WTC11 (cell line): ENCODE measurements at regions not wholly inside any gene's neighbourhood (a gene's known extent, or its start where the extent isn't known, plus 50 kb on each side); places are given as distances from the start of the nearest gene placed in this dataset.

Source experiments
- ATF3 ChIP-seq: sonication (generic); formaldehyde crosslinking; conservative IDR thresholded peaks from 2 replicates; pipeline ENCODE4 v1.8.1; 2022; ENCODE audit warnings: mild to moderate bottlenecking, missing genetic modification reagents
- CBFB ChIP-seq: sonication (generic); formaldehyde crosslinking; IDR thresholded peaks from 2 replicates; pipeline ENCODE4 v1.8.1; 2022; ENCODE audit warnings: mild to moderate bottlenecking, low read depth, missing genetic modification reagents
- E2F1 ChIP-seq: sonication (generic); formaldehyde crosslinking; IDR thresholded peaks from 2 replicates; pipeline ENCODE4 v1.8.0; 2022; ENCODE audit warnings: mild to moderate bottlenecking, missing genetic modification reagents
- KAT7 ChIP-seq: sonication (generic); formaldehyde crosslinking; IDR thresholded peaks from 2 replicates; pipeline ENCODE4 v1.8.1; 2023; ENCODE audit warnings: missing genetic modification reagents, mild to moderate bottlenecking, borderline replicate concordance
- MAX ChIP-seq: sonication (generic); formaldehyde crosslinking; IDR thresholded peaks from 2 replicates; pipeline ENCODE4 v1.8.0; 2022; ENCODE audit warnings: mild to moderate bottlenecking, missing genetic modification reagents
- NFYB ChIP-seq: sonication (generic); formaldehyde crosslinking; conservative IDR thresholded peaks from 2 replicates; pipeline ENCODE4 v1.8.0; 2022; ENCODE audit warnings: low read depth, missing genetic modification reagents
- TEAD4 ChIP-seq: sonication (generic); formaldehyde crosslinking; IDR thresholded peaks from 2 replicates; pipeline ENCODE4 v1.8.0; 2022; ENCODE audit warnings: mild to moderate bottlenecking, missing genetic modification reagents
- ZNF121 ChIP-seq: sonication (generic); formaldehyde crosslinking; IDR thresholded peaks from 2 replicates; pipeline ENCODE4 v1.8.0; 2023; ENCODE audit warnings: missing genetic modification reagents
- ZNF232 ChIP-seq: sonication (generic); formaldehyde crosslinking; IDR thresholded peaks from 2 replicates; pipeline ENCODE4 v1.8.0; 2022; ENCODE audit warnings: mild to moderate bottlenecking, missing genetic modification reagents
- ZNF671 ChIP-seq: fragments of 250-450 bp; sonication (Bioruptor Pico); IDR thresholded peaks from 2 replicates; pipeline ENCODE4 v1.8.0; 2021; ENCODE audit warnings: mild to moderate bottlenecking
- TF ChIP-seq, protein P1 (sequence below): sonication (generic); formaldehyde crosslinking; IDR thresholded peaks from 2 replicates; pipeline ENCODE4 v1.8.1; 2023; ENCODE audit warnings: mild to moderate bottlenecking, moderate library complexity, missing genetic modification reagents
- TF ChIP-seq, protein P2 (sequence below): fragments of 200-600 bp; IDR thresholded peaks from 2 replicates; pipeline ENCODE4 v1.8.0; 2022; ENCODE audit warnings: antibody characterized with exemption
- TF ChIP-seq, protein P3 (sequence below): fragments of 250-450 bp; sonication (Bioruptor Pico); IDR thresholded peaks from 2 replicates; pipeline ENCODE4 v1.8.0; 2021; ENCODE audit warnings: mild to moderate bottlenecking

GRCh38 chr2:226303707-226304106 lies 495.9 kb downstream of the IRS1 start:
- TF ChIP-seq MAX (CRISPR knock-in tag) = no peak
- TF ChIP-seq, protein P1, sequence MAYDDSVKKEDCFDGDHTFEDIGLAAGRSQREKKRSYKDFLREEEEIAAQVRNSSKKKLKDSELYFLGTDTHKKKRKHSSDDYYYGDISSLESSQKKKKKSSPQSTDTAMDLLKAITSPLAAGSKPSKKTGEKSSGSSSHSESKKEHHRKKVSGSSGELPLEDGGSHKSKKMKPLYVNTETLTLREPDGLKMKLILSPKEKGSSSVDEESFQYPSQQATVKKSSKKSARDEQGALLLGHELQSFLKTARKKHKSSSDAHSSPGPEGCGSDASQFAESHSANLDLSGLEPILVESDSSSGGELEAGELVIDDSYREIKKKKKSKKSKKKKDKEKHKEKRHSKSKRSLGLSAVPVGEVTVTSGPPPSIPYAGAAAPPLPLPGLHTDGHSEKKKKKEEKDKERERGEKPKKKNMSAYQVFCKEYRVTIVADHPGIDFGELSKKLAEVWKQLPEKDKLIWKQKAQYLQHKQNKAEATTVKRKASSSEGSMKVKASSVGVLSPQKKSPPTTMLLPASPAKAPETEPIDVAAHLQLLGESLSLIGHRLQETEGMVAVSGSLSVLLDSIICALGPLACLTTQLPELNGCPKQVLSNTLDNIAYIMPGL = no peak
- no peak for TF ChIP-seq NFYB (CRISPR knock-in tag)
- TF ChIP-seq, protein P2, sequence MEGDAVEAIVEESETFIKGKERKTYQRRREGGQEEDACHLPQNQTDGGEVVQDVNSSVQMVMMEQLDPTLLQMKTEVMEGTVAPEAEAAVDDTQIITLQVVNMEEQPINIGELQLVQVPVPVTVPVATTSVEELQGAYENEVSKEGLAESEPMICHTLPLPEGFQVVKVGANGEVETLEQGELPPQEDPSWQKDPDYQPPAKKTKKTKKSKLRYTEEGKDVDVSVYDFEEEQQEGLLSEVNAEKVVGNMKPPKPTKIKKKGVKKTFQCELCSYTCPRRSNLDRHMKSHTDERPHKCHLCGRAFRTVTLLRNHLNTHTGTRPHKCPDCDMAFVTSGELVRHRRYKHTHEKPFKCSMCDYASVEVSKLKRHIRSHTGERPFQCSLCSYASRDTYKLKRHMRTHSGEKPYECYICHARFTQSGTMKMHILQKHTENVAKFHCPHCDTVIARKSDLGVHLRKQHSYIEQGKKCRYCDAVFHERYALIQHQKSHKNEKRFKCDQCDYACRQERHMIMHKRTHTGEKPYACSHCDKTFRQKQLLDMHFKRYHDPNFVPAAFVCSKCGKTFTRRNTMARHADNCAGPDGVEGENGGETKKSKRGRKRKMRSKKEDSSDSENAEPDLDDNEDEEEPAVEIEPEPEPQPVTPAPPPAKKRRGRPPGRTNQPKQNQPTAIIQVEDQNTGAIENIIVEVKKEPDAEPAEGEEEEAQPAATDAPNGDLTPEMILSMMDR = no peak
- TF ChIP-seq CBFB = no peak
- TF ChIP-seq ATF3 (CRISPR knock-in tag) = no peak
- no peak for TF ChIP-seq E2F1 (CRISPR knock-in tag)
- TF ChIP-seq TEAD4 = no peak
- TF ChIP-seq ZNF671 = no peak
- TF ChIP-seq, protein P3, sequence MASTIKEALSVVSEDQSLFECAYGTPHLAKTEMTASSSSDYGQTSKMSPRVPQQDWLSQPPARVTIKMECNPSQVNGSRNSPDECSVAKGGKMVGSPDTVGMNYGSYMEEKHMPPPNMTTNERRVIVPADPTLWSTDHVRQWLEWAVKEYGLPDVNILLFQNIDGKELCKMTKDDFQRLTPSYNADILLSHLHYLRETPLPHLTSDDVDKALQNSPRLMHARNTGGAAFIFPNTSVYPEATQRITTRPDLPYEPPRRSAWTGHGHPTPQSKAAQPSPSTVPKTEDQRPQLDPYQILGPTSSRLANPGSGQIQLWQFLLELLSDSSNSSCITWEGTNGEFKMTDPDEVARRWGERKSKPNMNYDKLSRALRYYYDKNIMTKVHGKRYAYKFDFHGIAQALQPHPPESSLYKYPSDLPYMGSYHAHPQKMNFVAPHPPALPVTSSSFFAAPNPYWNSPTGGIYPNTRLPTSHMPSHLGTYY = no peak
- TF ChIP-seq KAT7 (CRISPR knock-in tag) = no peak
- TF ChIP-seq ZNF232 (CRISPR knock-in tag) = no peak
- no peak for TF ChIP-seq ZNF121 (CRISPR knock-in tag)
